HG02885 (cell line): ENCODE measurements at regions not wholly inside any gene's neighbourhood (a gene's known extent, or its start where the extent isn't known, plus 50 kb on each side); places are given as distances from the start of the nearest gene placed in this dataset.

ENCODE experiments used
- ATAC-seq: cut with Tn5 transposase; IDR thresholded peaks from one replicate; pipeline ENCODE4 v1.9.1; 2021; ENCODE audit warnings: mild to moderate bottlenecking; ENCODE audit not compliant: unreplicated experiment, poor library complexity

- no peak for ATAC-seq
Measured at GRCh38 chr12:127257366-127257935, 1009.5 kb upstream of the TMEM132C start.

DNA sequence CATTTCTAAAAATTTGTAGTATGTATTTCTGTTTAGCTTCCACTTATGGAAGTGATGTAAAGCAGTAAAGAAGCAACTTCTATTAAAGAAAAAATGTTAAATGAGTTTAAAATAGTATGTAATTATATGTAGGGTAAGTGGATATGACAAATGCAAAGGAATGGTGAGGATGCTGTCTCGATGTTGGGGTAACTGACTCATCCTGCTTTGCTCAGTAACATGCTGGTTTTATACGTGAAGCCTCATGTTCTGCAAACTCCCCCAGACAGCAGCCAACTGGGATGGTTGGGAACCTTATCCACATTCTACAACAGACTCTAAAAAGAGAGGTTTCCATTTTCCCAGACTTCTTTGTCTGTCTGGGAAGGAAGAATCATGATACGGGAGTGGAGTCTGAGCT is 1006.4 kb upstream of the TMEM132C start:
- ATAC-seq: no peak

- ATAC-seq: no peak
Measured at GRCh38 chr12:127260999-127261398, 1006.0 kb upstream of the TMEM132C start.

- ATAC-seq: no peak
Measured at GRCh38 chr12:127262615-127263014, 1004.4 kb upstream of the TMEM132C start.

GRCh38 chr12:127263621-127264020 is 1003.3 kb upstream of the TMEM132C start:
- no peak for ATAC-seq

DNA sequence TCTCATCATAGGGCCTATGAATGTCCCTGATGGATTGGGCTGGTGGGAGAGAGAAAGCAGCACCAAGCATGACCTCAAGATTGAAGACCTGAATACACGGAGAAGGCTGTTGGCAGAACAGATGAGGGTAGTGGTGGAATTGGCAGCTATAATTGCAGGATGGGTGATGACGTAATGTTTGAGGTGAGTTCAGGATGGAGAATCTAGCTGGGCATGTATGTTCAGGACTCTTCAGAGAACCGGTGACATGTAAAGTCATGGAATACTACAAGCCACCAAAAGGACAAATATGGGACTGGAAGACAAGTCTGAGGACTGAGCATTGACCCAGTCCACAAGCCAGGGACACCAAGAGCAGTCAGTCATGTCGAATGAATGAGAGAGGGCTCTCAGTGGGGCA is 999.8 kb upstream of the TMEM132C start:
- ATAC-seq: no peak

GRCh38 chr12:127268213-127268612 is 998.8 kb upstream of the TMEM132C start:
- no peak for ATAC-seq

GRCh38 chr12:127268706-127269425 is 998.1 kb upstream of the TMEM132C start:
- ATAC-seq: no peak

GRCh38 chr12:127270193-127270592 is 996.8 kb upstream of the TMEM132C start:
- ATAC-seq: no peak

DNA sequence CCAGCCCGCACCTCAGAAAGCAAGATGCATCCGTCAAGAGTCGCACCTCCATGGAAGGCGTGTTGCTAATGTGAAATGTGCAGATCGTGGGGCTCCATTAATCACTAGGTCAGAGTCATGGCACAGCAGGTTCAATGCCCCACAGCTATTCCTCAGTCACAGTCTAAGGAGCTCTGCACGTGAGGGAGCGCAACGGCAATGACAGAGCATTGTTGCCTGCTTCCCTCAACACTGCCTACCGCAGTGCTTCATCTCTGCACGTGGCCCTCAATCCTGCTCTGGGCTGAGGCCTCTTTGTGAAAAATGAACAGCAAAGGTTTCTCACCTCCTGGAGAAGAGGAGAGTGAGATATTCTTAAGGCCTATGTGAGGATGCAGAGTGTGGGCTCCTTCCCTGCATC is 995.2 kb upstream of the TMEM132C start:
- no peak for ATAC-seq

DNA sequence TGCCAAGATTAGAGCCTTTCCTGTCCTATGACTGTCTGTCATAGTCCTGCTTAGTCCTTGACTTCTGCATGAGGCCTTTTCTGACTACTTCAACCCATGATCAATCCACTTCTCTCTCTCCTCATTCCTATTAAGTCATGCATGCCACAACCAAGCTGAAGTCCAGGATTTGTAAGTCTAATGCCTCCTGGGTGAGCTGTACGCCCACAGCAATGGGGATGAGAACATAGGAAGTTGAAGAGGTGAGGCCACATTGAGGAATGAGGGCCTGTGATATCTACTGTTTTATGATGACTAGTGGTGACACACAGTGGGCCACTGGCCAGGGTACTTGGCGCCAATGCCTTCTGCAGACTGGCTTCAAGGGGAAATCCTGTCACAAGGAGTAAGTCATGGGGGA is 994.1 kb upstream of the TMEM132C start:
- ATAC-seq: no peak

GRCh38 chr12:127273626-127274025 is 993.3 kb upstream of the TMEM132C start:
- ATAC-seq: no peak

- no peak for ATAC-seq
Measured at GRCh38 chr12:127275416-127275815, 991.6 kb upstream of the TMEM132C start.

- peak; percentile 53 for ATAC-seq
Measured at GRCh38 chr12:127277882-127278281, 989.1 kb upstream of the TMEM132C start.

DNA sequence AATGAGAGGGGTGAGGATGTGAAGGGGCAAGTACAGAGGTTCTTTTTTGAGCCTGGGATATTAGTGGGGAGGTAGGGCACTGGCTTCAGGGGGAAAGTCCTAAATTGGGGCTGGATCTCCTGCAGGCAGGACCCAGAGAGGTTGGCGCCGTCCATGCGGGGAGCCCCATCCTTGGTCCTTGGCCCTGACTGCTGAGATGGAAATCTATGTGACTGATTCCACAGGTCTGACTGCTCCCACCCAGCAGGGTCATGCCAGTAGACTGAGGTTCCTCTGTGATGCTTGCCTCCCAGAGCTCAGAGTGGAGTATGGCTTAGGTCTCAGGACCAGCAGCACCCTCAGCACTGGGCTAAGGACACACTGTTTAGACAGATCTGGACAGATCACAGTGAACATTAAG is 988.6 kb upstream of the TMEM132C start:
- ATAC-seq: no peak

DNA sequence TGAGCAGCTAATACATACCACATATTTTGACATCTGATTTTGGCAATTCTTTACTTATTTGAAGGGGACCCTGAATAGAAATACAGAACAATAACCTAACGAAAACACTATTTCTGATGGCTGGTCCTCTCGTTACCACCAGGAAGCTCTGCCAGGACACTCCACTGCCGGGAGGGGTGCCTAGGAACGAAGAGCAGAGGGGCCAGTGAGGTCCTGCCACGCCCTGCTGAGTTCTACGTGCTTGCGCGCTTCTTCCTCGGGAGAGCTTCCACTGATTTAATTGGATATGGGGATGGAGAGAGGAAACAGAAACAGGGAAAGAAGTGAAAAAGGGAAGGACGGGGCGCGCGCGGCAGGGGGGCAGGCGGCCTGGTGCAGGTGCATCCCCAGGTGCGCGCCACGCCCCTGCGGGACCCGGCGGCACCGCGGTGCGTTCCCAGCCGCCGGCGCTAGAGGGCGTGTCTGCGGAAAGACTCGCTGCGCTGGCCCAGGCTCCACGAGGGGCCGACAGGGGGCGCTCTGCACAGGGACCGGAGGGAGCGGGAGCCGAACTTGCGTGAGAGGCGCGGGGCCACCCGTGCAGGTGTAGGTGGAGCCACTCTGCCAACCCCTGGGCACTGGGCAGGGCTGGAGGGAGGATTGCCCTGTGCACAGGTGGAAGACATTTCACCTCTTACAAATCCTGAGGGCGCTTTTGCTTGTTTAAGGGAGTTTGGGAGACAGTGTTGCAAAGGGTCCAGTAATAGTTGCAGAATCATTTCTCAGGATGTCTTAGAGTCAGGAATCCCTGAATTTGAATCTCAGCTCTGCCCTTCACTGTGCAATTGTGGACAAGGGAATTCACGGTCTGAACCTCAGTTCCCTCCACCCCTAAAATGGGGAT is 986.3 kb upstream of the TMEM132C start:
- peak; percentile 80 for ATAC-seq

GRCh38 chr12:127282786-127283565 is 984.0 kb upstream of the TMEM132C start:
- no peak for ATAC-seq

GRCh38 chr12:127284021-127284420 is 982.9 kb upstream of the TMEM132C start:
- ATAC-seq: no peak

DNA sequence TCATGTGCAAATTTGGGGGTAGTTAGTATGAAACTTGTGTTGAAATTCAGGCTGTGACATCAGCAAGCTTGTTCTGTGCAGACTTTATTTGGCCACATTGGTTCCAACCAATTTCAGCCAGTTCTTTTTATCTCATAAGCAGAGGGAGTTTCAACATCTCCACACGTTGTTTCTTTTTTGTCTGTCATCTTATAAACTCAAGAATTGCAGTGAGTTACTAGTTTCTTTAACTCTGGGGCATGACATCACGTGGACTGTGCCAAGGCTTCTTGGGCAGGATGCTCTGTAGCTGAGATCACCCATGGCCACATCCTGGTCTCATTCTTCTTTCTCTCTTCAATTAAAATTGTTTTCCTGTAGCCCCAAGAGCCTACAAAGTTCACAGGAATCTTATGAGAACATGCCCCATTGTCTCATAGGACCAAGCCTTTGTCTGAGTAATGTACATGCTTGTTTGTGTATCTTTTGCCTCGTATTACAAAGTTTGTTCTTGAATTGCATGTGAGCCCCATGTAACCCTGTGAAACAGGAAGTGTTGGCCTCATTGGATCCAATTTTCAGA is 982.0 kb upstream of the TMEM132C start:
- ATAC-seq: no peak

- ATAC-seq: no peak
Measured at GRCh38 chr12:127286281-127286680, 980.7 kb upstream of the TMEM132C start.
